Activated CD4-positive, alpha-beta T cell treated with anti-CD3 and anti-CD28 coated beads, Interleukin-2, amount 10 ng/mL, durations not matched to agents 7 days and 5 days (primary cell): ENCODE measurements at regions not wholly inside any gene's neighbourhood (a gene's known extent, or its start where the extent isn't known, plus 50 kb on each side); places are given as distances from the start of the nearest gene placed in this dataset.
"Not testable (repeated sequence)": the region's sequence is repeated elsewhere in the genome, so short reads cannot be mapped to it uniquely, and the experiment has no call there.

Experiments used
- CTCF ChIA-PET: fragments of 350-600 bp; sonication (Branson Sonifier 250); formaldehyde crosslinking; loops from one replicate; lab custom pipeline; 2021; ENCODE audit warnings: antibody characterized with exemption; lab: Charles Lee
- POLR2A ChIA-PET: fragments of 350-600 bp; sonication (Branson Sonifier 250); formaldehyde crosslinking; loops from one replicate; lab custom pipeline; 2021; ENCODE audit warnings: antibody characterized with exemption; lab: Charles Lee
- DNase-seq: peaks from one replicate; pipeline ENCODE4 v3.0.0-alpha.2; 2020
- H3K27ac Mint-ChIP-seq: one replicate; pipeline ENCODE4 v1.8.0; 2021; ENCODE audit warnings: mild to moderate bottlenecking, moderate library complexity, mixed read lengths
- H3K27me3 Mint-ChIP-seq: one replicate; pipeline ENCODE4 v1.8.0; 2021; ENCODE audit warnings: mixed read lengths
- H3K36me3 Mint-ChIP-seq: one replicate; pipeline ENCODE4 v1.8.0; 2021; ENCODE audit warnings: low read depth, mixed read lengths
- H3K4me1 Mint-ChIP-seq: one replicate; pipeline ENCODE4 v1.8.0; 2021; ENCODE audit warnings: mixed read lengths
- H3K4me3 Mint-ChIP-seq: one replicate; pipeline ENCODE4 v1.8.0; 2021; ENCODE audit warnings: mild to moderate bottlenecking, moderate library complexity, mixed read lengths
- H3K9me3 Mint-ChIP-seq: one replicate; pipeline ENCODE4 v1.8.0; 2021; ENCODE audit warnings: mixed read lengths

DNA sequence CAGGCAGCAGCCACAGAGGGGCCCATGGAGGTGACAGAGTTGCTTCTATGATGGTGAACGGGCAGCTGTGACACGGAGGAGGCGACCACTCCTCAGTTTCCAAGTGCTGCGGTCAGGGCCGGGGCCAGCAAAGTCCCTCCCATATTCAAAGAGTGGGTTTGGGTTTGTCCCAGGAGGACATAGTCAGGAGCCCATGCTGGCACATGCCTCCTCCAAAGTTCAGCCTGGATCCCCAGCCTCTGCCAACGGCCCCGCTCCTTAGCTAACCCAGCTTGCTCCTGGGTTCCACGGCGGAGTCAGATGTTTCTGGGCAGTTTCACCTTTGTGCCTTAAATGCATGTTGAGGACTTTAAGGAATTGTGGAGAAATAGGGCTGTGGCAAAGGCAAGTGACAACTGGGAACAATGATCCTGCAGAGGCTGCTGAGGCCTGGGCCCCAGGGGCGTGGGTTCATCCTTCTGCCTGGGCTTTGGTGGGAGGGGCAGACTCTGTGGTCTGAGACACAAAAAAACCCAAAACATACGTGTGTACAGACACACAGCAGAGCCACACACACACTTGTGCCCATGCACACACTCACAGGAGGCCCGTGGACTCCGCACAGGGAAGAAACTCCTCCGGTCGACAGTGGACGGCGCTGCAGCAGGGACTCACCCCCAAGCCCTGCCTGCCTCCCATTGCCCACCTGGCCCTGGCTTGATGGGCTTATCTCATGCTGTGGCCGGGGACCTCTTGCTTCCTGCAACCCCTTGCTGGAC, 399.4 kb downstream of the TMEM121 start:
- ChIA-PET POLR2A (no interaction called here), CTCF (no interaction called here)
- Mint-ChIP-seq H3K27ac (no peak overlapping the region), H3K27me3 (peaks cover 14% of the 10 kb centered on the region), H3K9me3 (peaks cover 2% of the 10 kb centered on the region), H3K36me3 (no peaks in the 10 kb centered on the region), H3K4me1 (no peaks in the 10 kb centered on the region), H3K4me3 (no peak overlapping the region)
- DNase-seq = no peak

DNA sequence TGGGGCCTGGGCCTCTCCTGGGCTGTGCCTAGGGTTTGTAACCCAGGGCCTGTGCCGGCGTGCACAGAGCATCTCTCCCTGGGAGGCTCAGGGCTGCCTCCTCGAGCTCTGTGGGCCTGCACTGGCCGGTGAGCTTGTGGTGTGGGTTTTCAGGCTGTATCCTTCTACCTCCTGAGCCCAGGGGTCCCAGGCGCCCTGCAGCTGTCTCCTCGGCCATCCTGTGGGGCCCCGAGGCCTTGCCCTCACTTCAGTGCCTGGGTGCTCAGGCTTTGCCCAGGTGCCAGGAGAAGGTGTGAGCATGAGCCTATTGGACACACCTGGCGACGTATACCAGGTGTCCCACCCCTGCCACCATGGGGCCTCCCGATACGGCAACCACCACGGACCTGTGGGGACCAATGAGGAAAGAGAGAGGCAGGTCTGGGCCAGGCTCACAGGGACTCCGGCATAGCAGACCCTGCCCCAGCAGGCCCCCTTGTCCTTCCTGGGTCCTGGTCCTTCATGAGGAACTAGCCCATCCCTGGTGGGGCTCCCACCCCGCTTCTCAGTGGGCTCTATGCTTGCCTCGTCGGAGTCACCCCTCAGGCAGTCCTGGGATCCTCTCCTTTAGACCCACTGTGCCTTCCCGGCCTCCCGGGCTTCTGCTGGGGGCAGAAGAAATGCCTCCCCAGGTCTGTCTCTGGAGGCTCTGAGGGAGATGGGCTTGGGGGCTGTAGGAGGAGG, 400.2 kb downstream of the TMEM121 start:
- ChIA-PET POLR2A (no interaction called here), CTCF (no interaction called here)
- no peaks in the 10 kb centered on the region for H3K36me3 Mint-ChIP-seq
- no peak for DNase-seq
- no peaks in the 10 kb centered on the region for H3K4me1 Mint-ChIP-seq
- no peak overlapping the region for H3K4me3 Mint-ChIP-seq
- peaks cover 19% of the 10 kb centered on the region for H3K27me3 Mint-ChIP-seq
- H3K27ac Mint-ChIP-seq = no peak overlapping the region
- peaks cover 2% of the 10 kb centered on the region for H3K9me3 Mint-ChIP-seq

DNA sequence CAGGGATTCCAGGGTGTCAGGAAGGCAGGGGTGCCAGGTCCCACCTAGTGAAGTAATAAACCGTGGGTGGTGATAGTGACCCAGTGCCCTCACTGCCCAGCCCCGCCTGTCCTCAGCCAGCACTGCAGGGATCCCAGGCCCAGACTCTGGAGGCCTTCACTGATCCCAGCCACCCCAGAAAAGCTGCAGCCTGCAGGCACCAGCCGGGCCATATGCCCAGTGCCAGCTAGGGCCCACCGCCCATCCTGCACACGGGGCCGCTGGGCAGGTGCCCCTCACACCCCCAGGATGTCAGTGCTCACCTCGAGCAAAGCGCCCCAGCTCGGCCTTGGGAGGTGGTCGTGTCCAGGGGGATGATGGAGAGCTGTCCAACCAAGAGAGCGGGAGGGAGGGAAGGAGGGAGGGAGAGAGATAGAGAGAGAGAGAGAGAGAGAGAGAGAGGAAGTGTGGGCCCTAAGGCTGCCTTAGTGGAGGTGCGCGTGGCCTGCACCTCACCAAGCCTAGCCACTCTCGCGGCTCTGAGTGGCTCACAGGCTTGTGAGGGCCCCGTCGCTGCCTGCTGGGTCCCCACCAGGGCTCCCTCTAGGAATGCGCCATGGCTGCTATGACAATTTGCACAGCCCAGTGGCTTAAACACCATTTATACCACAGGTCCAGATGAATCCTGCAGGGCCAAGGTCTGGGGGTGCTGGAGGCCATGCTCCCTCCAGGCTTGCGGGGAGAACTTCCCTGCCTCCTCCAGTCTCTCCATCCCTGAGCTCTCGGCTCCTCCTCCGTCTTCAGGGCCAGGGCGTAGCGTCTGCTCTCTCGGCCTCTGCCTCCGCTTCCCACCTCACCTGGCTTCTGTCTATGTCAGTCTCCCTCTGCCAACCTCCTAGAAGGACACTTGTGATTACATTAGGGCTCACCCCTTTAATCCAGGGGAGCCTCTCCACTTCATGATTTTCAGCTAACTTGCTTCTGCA, 401.0 kb downstream of the TMEM121 start:
- DNase-seq = no peak
- H3K4me1 Mint-ChIP-seq = no peaks in the 10 kb centered on the region
- H3K4me3 Mint-ChIP-seq = no peak overlapping the region
- ChIA-PET POLR2A (no interaction called here), CTCF (no interaction called here)
- H3K36me3 Mint-ChIP-seq = no peaks in the 10 kb centered on the region
- H3K9me3 Mint-ChIP-seq = peaks cover 2% of the 10 kb centered on the region
- no peak overlapping the region for H3K27ac Mint-ChIP-seq
- peaks cover 26% of the 10 kb centered on the region for H3K27me3 Mint-ChIP-seq

DNA sequence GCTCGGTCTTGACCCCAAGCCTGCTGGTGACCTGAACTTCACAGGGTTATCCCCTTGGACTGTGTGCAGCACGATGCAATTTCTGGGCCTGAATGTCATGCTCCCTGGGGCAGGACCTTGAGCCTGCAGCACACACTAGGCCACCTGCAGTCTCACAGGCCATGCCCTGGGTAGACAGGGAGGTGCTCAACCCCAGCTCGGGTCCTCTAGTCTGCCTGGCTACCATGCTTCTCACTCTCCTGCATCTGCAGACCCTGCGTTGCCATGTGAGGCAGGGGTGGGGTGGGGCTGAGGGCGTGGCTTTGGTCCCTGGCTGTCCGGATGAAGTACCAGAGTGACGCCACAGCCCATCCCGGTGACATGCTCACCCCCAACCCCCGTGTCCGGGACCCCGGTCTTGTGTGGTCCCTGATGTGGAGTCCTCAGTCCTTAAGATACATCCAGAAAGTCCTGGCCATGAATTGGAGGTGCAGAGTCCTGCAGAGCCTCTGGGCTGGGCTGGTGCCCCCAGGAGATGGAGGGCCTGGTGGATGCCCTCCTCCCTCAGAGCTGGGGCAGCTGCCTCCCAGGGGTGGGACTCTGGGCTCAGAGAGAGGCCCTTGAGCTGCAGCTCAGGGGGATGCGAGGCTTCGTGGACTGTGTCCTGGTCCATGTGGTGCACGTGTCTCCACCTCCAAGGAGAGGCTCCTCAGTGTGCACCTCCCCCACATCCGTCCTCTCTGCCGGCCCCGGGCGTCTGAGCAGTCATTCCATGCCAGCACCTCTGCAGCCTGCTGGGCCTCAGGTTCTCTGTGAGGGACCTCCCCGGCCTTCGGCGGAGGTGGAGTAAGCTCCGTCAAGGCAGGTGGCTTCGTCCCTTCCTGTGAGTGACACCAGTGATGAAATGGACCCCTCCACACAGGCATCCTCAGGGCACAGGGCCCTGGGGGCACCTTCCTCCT, 402.1 kb downstream of the TMEM121 start:
- H3K9me3 Mint-ChIP-seq, H3K27ac Mint-ChIP-seq, POLR2A ChIA-PET, CTCF ChIA-PET, H3K4me1 Mint-ChIP-seq, DNase-seq, H3K4me3 Mint-ChIP-seq, H3K36me3 Mint-ChIP-seq: not testable (repeated sequence)
- peaks cover 34% of the 10 kb centered on the region for H3K27me3 Mint-ChIP-seq

DNA sequence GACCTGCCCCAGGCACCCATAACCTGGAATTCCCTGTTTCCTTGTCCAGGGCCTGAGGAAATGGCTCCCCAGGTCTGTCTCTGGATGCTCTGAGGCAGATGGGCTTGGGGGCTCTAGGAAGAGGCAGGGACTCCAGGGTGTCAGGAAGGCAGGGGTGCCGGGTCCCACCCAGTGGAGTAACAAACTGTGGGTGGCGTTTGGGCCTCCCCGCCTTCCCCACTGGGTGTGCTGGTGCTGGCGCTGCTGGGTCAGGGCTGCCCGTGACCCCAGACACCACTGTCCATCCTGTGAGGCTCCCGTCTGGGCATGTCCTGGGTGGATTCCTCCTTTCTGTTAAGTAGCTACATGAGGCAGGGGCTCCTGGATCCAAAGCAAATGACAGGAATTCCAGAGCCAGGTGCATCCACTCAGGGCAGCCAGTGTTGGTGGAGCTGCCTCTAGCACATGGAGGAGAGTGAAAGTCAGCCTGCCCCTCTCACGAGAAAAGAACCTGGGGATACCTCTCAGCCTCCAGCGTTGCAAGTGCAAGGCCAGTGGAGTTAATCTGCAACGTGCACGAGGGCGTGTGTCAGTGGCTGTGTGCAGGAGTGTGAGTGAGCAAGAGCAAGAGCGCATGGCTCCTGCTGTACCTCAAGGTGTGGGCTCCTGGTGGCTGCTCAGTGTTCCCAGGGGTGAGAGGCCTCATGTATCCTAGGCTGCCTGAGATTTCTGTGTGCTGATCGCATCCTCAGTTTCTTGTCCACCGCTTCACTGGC, 403.1 kb downstream of the TMEM121 start:
- ChIA-PET POLR2A (no interaction called here), CTCF (no interaction called here)
- Mint-ChIP-seq H3K4me3 (no peak overlapping the region), H3K27ac (no peak overlapping the region), H3K36me3 (no peaks in the 10 kb centered on the region), H3K9me3 (no peaks in the 10 kb centered on the region), H3K4me1 (no peaks in the 10 kb centered on the region), H3K27me3 (peaks cover 41% of the 10 kb centered on the region)
- DNase-seq = no peak

DNA sequence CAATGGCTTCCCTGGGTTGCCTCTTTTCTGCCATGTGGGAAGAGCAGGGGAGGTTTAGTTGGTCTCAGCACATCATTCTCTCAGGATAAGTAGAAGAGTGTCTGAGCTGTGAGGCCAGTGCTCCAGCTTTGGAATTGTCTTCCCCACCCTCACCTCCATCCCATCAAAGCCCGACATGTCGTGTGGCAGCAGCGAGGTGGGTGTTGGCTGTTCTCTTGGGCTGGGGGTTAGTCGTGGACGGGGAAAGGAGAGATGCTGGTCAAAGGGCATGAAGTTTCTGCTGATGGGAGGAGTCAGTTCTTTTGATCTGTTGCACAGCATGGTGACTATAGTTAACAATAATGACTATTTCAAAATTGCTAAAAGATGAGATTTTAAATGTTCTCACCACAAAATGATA, 404.2 kb downstream of the TMEM121 start:
- Mint-ChIP-seq H3K27ac (no peak overlapping the region), H3K4me3 (no peak overlapping the region), H3K9me3 (peaks cover 2% of the 10 kb centered on the region), H3K27me3 (peaks cover 47% of the 10 kb centered on the region), H3K36me3 (no peaks in the 10 kb centered on the region), H3K4me1 (no peaks in the 10 kb centered on the region)
- no peak for DNase-seq
- ChIA-PET CTCF (no interaction called here), POLR2A (no interaction called here)

DNA sequence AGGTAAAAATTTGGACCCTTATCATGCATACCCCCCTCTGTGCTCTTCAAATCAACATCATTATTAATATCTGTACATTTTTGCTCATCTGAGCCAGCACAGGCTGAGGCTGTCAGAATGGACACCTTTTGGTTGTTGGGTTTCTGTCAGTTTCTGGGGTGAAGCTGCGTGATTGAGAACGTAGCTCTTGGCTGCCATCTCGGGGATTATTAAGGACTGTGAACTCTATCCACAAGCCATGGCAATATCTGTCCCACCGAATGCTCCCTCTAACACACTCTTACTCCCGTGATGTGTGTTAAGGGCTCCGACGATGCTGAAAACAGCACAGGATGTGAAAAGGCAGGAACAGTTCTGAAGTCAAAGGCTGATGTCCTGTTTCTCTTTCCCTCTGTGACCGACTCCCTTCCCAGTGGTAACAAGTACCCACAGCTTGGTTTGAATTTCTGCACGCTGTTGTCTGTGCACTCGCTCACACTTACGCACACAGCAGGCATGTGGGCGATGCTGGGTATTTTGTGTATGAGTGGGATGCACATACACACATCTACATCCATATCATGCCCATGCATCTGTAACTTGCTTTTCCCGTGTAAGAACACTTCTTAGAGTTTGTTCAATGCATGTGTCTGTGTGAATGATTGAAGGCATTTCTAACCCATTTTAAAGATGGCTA, 405.6 kb downstream of the TMEM121 start:
- Mint-ChIP-seq H3K27me3 (peaks cover 49% of the 10 kb centered on the region), H3K4me1 (no peaks in the 10 kb centered on the region), H3K27ac (no peak overlapping the region), H3K9me3 (peaks cover 5% of the 10 kb centered on the region), H3K4me3 (no peak overlapping the region), H3K36me3 (no peaks in the 10 kb centered on the region)
- ChIA-PET CTCF (interaction anchor here (0.8 kb wide), 1 partner anchor 67 kb away, joined by 3 read pairs; no protein-coding TSS in a partner anchor), POLR2A (no interaction called here)
- DNase-seq = peak; percentile 25

DNA sequence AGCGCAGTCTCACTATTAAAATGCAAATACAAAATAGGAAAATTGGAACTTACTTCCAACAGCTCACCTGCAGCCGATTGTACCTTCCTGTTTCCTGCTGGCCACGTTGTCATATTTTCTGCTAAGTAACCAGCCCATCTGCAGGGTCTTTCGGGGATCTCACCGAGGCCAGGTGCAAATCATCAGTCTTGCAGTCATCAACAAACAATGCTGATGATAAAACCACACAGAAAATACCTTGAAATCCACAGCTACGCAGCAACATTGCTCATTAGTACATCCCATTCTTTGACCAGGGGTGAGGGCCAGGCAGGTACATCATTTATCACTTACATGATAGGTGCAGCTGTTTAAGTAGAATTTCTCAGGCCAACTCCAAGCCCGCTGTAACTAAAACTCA, 406.9 kb downstream of the TMEM121 start:
- H3K27ac Mint-ChIP-seq = no peak overlapping the region
- ChIA-PET POLR2A (no interaction called here), CTCF (interaction anchor here (0.5 to 3.3 kb wide), 3 partner anchors 12 to 209 kb away, joined by 3 to 13 read pairs (median 4); no protein-coding TSS in a partner anchor)
- H3K27me3 Mint-ChIP-seq = peaks cover 46% of the 10 kb centered on the region
- DNase-seq = no peak
- no peak overlapping the region for H3K4me3 Mint-ChIP-seq
- no peaks in the 10 kb centered on the region for H3K4me1 Mint-ChIP-seq
- H3K9me3 Mint-ChIP-seq = peaks cover 5% of the 10 kb centered on the region
- no peaks in the 10 kb centered on the region for H3K36me3 Mint-ChIP-seq

DNA sequence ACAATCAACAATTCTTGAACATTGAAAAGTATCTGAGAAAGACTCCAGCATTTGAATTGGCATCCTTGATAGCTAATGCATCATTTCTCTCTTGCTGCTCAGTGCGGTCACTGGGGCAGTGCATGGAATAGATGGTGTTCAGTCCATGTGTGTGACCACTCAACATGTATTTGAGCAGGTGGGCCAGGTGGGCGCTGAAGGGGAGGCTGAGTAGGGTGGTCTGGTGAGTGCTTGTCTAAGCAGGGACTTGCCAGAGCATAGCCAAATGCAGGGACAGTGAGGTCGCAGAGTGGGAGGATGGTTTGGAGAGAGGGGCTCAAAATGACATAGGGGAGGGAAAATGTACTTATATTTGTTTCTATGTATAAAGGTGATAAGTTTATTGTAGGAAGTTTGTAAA, 409.0 kb downstream of the TMEM121 start:
- H3K9me3 Mint-ChIP-seq = peaks cover 18% of the 10 kb centered on the region
- DNase-seq = no peak
- H3K27ac Mint-ChIP-seq = no peak overlapping the region
- H3K4me3 Mint-ChIP-seq = no peak overlapping the region
- ChIA-PET CTCF (interaction anchor here (3.3 kb wide), 1 partner anchor 10 kb away, joined by 13 read pairs; no protein-coding TSS in a partner anchor), POLR2A (no interaction called here)
- peaks cover 41% of the 10 kb centered on the region for H3K27me3 Mint-ChIP-seq
- peaks cover 6% of the 10 kb centered on the region for H3K36me3 Mint-ChIP-seq
- peaks cover 5% of the 10 kb centered on the region for H3K4me1 Mint-ChIP-seq

DNA sequence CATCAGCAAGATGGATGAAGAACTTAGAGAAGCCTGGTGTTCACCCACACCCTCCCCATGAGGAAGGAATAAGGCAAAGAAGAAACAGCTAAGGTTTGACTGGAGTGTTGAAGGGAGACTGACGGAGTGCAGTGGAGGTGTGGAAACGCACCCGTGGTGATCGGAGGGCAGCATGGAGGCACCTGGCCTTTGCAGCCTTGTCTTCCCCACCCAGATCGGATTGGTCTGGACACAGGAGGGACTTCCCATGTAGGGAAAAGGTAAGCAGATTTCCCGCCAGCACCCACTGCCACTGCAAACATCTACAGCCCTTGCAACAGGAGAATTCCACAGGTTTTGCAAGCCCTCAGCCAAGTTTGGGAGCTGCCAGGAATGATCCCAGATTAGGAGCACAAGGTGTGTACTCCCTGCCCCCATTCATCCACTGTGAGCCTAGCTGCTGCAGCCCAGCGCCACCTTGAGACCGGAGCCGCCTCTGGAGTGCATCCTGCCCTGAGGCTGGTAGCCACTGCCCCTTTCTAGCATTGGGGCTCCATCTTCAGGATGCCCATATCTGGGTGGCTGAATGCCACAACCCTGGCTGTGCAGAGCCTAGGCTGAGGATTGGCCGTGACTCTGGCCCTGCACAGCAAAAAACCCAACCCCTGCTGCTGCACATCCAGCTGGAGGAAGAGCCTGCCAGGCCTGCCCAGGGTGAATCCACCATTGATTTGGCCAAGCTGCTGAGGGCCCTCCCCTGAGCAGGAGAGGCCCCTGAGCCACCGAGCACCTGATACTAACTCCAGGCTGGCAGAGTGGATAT, 411.1 kb downstream of the TMEM121 start:
- peaks cover 26% of the 10 kb centered on the region for H3K27me3 Mint-ChIP-seq
- CTCF ChIA-PET = interaction anchor here (0.6 to 1.2 kb wide), 2 partner anchors 59 to 158 kb away, joined by 3 read pairs; no protein-coding TSS in a partner anchor
- H3K27ac Mint-ChIP-seq = no peak overlapping the region
- no peak overlapping the region for H3K4me3 Mint-ChIP-seq
- peaks cover 8% of the 10 kb centered on the region for H3K4me1 Mint-ChIP-seq
- peaks cover 18% of the 10 kb centered on the region for H3K9me3 Mint-ChIP-seq
- peaks cover 6% of the 10 kb centered on the region for H3K36me3 Mint-ChIP-seq
- POLR2A ChIA-PET = no interaction called here
- no peak for DNase-seq
